ENCODE measurements at regions not wholly inside any gene's neighbourhood (a gene's known extent, or its start where the extent isn't known, plus 50 kb on each side); places are given as distances from the start of the nearest gene placed in this dataset.

GRCh38 chr3:83193526-83193925, 1432.1 kb upstream of the GBE1 start:
- H3K4me3 ChIP-seq (replicated peaks; ENCODE audit: insufficient read depth, low read length), result no peak overlapping the region
- no peaks in the 10 kb centered on the region for H3K27me3 ChIP-seq (ENCODE audit: insufficient read depth, poor library complexity, severe bottlenecking)
- H3K27ac ChIP-seq (replicated peaks), result no peak overlapping the region
- no peak for DNase-seq (ENCODE audit: low read depth in 1 of 2, low spot score in 1 of 2)
- TF ChIP-seq CTCF (IDR thresholded peaks at IDR 0.05; ENCODE audit: insufficient read depth, low read length) (no peak), POLR2AphosphoS5 (IDR thresholded peaks at IDR 0.05; ENCODE audit: low read depth) (no peak), GABPA (IDR thresholded peaks at IDR 0.05; ENCODE audit: low read depth) (no peak), SPI1 (IDR thresholded peaks at IDR 0.05; ENCODE audit: borderline replicate concordance, low read depth) (no peak)
- TF ChIP-seq, protein P1, sequence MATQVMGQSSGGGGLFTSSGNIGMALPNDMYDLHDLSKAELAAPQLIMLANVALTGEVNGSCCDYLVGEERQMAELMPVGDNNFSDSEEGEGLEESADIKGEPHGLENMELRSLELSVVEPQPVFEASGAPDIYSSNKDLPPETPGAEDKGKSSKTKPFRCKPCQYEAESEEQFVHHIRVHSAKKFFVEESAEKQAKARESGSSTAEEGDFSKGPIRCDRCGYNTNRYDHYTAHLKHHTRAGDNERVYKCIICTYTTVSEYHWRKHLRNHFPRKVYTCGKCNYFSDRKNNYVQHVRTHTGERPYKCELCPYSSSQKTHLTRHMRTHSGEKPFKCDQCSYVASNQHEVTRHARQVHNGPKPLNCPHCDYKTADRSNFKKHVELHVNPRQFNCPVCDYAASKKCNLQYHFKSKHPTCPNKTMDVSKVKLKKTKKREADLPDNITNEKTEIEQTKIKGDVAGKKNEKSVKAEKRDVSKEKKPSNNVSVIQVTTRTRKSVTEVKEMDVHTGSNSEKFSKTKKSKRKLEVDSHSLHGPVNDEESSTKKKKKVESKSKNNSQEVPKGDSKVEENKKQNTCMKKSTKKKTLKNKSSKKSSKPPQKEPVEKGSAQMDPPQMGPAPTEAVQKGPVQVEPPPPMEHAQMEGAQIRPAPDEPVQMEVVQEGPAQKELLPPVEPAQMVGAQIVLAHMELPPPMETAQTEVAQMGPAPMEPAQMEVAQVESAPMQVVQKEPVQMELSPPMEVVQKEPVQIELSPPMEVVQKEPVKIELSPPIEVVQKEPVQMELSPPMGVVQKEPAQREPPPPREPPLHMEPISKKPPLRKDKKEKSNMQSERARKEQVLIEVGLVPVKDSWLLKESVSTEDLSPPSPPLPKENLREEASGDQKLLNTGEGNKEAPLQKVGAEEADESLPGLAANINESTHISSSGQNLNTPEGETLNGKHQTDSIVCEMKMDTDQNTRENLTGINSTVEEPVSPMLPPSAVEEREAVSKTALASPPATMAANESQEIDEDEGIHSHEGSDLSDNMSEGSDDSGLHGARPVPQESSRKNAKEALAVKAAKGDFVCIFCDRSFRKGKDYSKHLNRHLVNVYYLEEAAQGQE (IDR thresholded peaks at IDR 0.05; ENCODE audit: insufficient replicate concordance, low read depth), result no peak

- no peak for DNase-seq (ENCODE audit: low read depth in 1 of 2, low spot score in 1 of 2)
- Histone ChIP-seq H3K4me3 (replicated peaks; ENCODE audit: insufficient read depth, low read length) (no peak overlapping the region), H3K27ac (replicated peaks) (no peak overlapping the region), H3K27me3 (ENCODE audit: insufficient read depth, poor library complexity, severe bottlenecking) (no peaks in the 10 kb centered on the region)
- TF ChIP-seq CTCF (IDR thresholded peaks at IDR 0.05; ENCODE audit: insufficient read depth, low read length) (no peak), GABPA (IDR thresholded peaks at IDR 0.05; ENCODE audit: low read depth) (no peak), POLR2AphosphoS5 (IDR thresholded peaks at IDR 0.05; ENCODE audit: low read depth) (no peak), SPI1 (IDR thresholded peaks at IDR 0.05; ENCODE audit: borderline replicate concordance, low read depth) (no peak)
- TF ChIP-seq, protein P1 (IDR thresholded peaks at IDR 0.05; ENCODE audit: insufficient replicate concordance, low read depth), result no peak
Observed at GRCh38 chr3:83189634-83190033, 1428.2 kb upstream of the GBE1 start.

DNA sequence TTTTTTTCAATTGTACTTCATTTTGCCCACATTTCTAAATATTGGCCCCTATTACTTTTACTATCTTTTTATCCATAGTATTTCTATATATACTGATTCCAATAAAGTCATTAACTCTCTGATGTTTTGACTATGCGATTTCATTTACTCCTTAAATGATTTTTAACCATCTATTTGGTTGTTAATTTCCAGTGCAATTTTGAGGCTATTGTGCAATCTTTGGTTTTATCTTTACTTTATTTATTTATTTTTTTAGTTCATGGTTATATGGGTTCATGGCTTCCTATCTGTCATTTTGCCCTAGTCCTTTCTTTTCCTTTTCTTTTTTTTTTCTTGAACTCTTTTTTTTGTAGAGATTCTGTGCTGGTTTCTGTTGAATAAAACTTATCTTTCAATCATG, 1408.0 kb upstream of the GBE1 start:
- TF ChIP-seq GABPA (IDR thresholded peaks at IDR 0.05; ENCODE audit: low read depth) (no peak), SPI1 (IDR thresholded peaks at IDR 0.05; ENCODE audit: borderline replicate concordance, low read depth) (no peak), CTCF (IDR thresholded peaks at IDR 0.05; ENCODE audit: insufficient read depth, low read length) (no peak), POLR2AphosphoS5 (IDR thresholded peaks at IDR 0.05; ENCODE audit: low read depth) (no peak)
- TF ChIP-seq, protein P1 (IDR thresholded peaks at IDR 0.05; ENCODE audit: insufficient replicate concordance, low read depth), result no peak
- no peak overlapping the region for H3K4me3 ChIP-seq (replicated peaks; ENCODE audit: insufficient read depth, low read length)
- H3K27ac ChIP-seq (replicated peaks), result no peak overlapping the region
- H3K27me3 ChIP-seq (ENCODE audit: insufficient read depth, poor library complexity, severe bottlenecking), result no peaks in the 10 kb centered on the region
- no peak for DNase-seq (ENCODE audit: low read depth in 1 of 2, low spot score in 1 of 2)

Data from HL-60 (cell line).